GM12878 (cell line): ENCODE measurements at regions not wholly inside any gene's neighbourhood (a gene's known extent, or its start where the extent isn't known, plus 50 kb on each side); places are given as distances from the start of the nearest gene placed in this dataset.

Source experiments
- ATAC-seq: fragments of 200-7000 bp; cut with Tn5 transposase; 3 replicates; pipeline ENCODE4 v1.9.1; 2020; ENCODE audit warnings: mild to moderate bottlenecking, moderate library complexity
- BruUV-seq: library from RNA; stranded (reverse); fragments of 400-500 nt; replicated peaks from 2 replicates; lab custom pipeline; 2021; lab: Mats Ljungman, UMichigan
- CTCF ChIA-PET: fragments of 300-600 bp; sonication (Branson Sonifier 250); formaldehyde crosslinking; extraction: SDS; loops from one replicate; lab custom pipeline; 2021; ENCODE audit warnings: inconsistent platforms; lab: Yijun Ruan, JAX
- POLR2A ChIA-PET: fragments of 350-600 bp; formaldehyde crosslinking; extraction: SDS; loops from one replicate; lab custom pipeline; 2021; ENCODE audit warnings: inconsistent platforms; lab: Charles Lee
- RAD21 ChIA-PET: fragments of 300-600 bp; sonication (Branson Sonifier 250); formaldehyde crosslinking; loops from one replicate; lab custom pipeline; 2023; ENCODE audit warnings: antibody characterized with exemption; ENCODE audit not compliant: unreplicated experiment; lab: Charles Lee
- SMC1A ChIA-PET: fragments of 300-600 bp; sonication (Branson Sonifier 250); formaldehyde crosslinking; loops from one replicate; lab custom pipeline; 2023; ENCODE audit not compliant: unreplicated experiment, uncharacterized antibody; lab: Charles Lee
- DNase-seq: peaks from one replicate; pipeline ENCODE4 v3.0.0-alpha.2; 2011; ENCODE audit warnings: low read depth, low spot score
- FAIRE-seq: peaks from 3 replicates; lab custom pipeline; 2011; peaks lifted over from hg19 to GRCh38; lab: Jason Lieb, UNC
- H2AFZ ChIP-seq: 2 replicates; pipeline ENCODE4 v1.6.0; 2011; ENCODE audit warnings: low read depth, low read length, control low read depth; ENCODE audit not compliant: control insufficient read depth
- H3K27ac ChIP-seq: 2 replicates; pipeline ENCODE4 v1.5.1; 2011; ENCODE audit warnings: control low read depth; ENCODE audit not compliant: control insufficient read depth, insufficient read depth
- H3K27me3 ChIP-seq, 2 experiments: replicated peaks in 1 of 2; 2 replicates each; pipeline versions ENCODE4 v1.6.0 to v1.6.1; 2011; ENCODE audit warnings: low read length in 1 of 2; ENCODE audit not compliant: control insufficient read depth in 2 of 2, insufficient read depth in 2 of 2
- H3K36me3 ChIP-seq, 2 experiments: 2 replicates each; pipeline ENCODE4 v1.5.1; 2011; ENCODE audit warnings: low read length in 1 of 2; ENCODE audit not compliant: control insufficient read depth in 2 of 2, insufficient read depth in 2 of 2
- H3K4me1 ChIP-seq: 2 replicates; pipeline ENCODE4 v1.6.1; 2011; ENCODE audit warnings: mild to moderate bottlenecking, low read length, moderate library complexity, mixed read lengths; ENCODE audit not compliant: control insufficient read depth, insufficient read depth
- H3K4me2 ChIP-seq: 2 replicates; pipeline ENCODE4 v1.6.0; 2011; ENCODE audit warnings: control low read depth; ENCODE audit not compliant: control insufficient read depth, insufficient read depth
- H3K4me3 ChIP-seq: fragments of 200-600 bp; sonication (generic); 2 replicates; pipeline ENCODE4 v1.5.1; 2016
- H3K79me2 ChIP-seq: 2 replicates; pipeline ENCODE4 v1.6.0; 2011; ENCODE audit warnings: low read length; ENCODE audit not compliant: control insufficient read depth, insufficient read depth
- H3K9ac ChIP-seq: 2 replicates; pipeline ENCODE4 v1.8.0; 2011; ENCODE audit warnings: low read length, control low read depth, mixed read lengths; ENCODE audit not compliant: control insufficient read depth, insufficient read depth
- H3K9me3 ChIP-seq: replicated peaks from 3 replicates; pipeline ENCODE4 v1.5.1; 2011; ENCODE audit warnings: mild to moderate bottlenecking, low read length; ENCODE audit not compliant: control insufficient read depth, insufficient read depth
- H4K20me1 ChIP-seq: 2 replicates; pipeline ENCODE4 v1.6.0; 2011; ENCODE audit not compliant: control insufficient read depth, insufficient read depth
- CHD2 ChIP-seq: IDR thresholded peaks from 2 replicates; pipeline ENCODE4 v1.6.1; 2011; ENCODE audit warnings: low read depth, low read length, improper control_type of control experiment, borderline replicate concordance
- MYB ChIP-seq: fragments of 150-350 bp; IDR thresholded peaks from 2 replicates; pipeline ENCODE4 v1.6.1; 2014; ENCODE audit warnings: mild to moderate bottlenecking, low read depth, low read length, borderline replicate concordance
- NFYB ChIP-seq: IDR thresholded peaks from 2 replicates; pipeline ENCODE4 v1.6.1; 2011; ENCODE audit warnings: low read depth, mild to moderate bottlenecking, low read length, improper control_type of control experiment, moderate library complexity; ENCODE audit not compliant: insufficient read depth
- NR2C2 ChIP-seq: IDR thresholded peaks from 2 replicates; pipeline ENCODE4 v1.6.1; 2011; ENCODE audit warnings: borderline replicate concordance, low read depth; ENCODE audit not compliant: control insufficient read depth, insufficient read length
- RUNX3 ChIP-seq: IDR thresholded peaks from 2 replicates; pipeline ENCODE4 v1.6.1; 2012; ENCODE audit warnings: low read length, inconsistent platforms
- SKIL ChIP-seq: fragments of 450-650 bp; IDR thresholded peaks from 2 replicates; pipeline ENCODE4 v1.6.1; 2017; ENCODE audit warnings: mild to moderate bottlenecking, low read depth, inconsistent platforms; ENCODE audit not compliant: poor library complexity, severe bottlenecking
- SMARCA5 ChIP-seq: fragments of 450-650 bp; IDR thresholded peaks from 2 replicates; pipeline ENCODE4 v1.6.1; 2017; ENCODE audit warnings: mild to moderate bottlenecking
- WRNIP1 ChIP-seq: IDR thresholded peaks from 2 replicates; pipeline ENCODE4 v1.6.1; 2011; ENCODE audit warnings: low read depth, low read length, improper control_type of control experiment, borderline replicate concordance
- ZNF24 ChIP-seq: fragments of 450-650 bp; IDR thresholded peaks from 2 replicates; pipeline ENCODE4 v1.6.1; 2017; ENCODE audit warnings: antibody characterized with exemption, mild to moderate bottlenecking
- WGBS: methylation state at CpG from one replicate; pipeline ENCODE4 v1.1.6; 2016; ENCODE audit warnings: low lambda C conversion rate; ENCODE audit not compliant: insufficient replicate concordance, insufficient coverage; ENCODE audit errors: missing lambda C conversion rate; 5-methylcytosine and 5-hydroxymethylcytosine counted together
- in situ Hi-C: fragments of 300-500 bp; cut with MboI; formaldehyde crosslinking; loops from 9 replicates; pipeline ENCODE4 v1.14.3; 2018; ENCODE audit warnings: mixed read lengths
- intact Hi-C: fragments of 100-400 bp; cut with micrococcal nuclease; formaldehyde crosslinking; loops from one replicate; pipeline ENCODE4 v1.14.2; 2022; ENCODE audit not compliant: unreplicated experiment
- TF ChIP-seq, protein P1 (sequence below): fragments of 450-650 bp; IDR thresholded peaks from 2 replicates; pipeline ENCODE4 v1.6.1; 2018; ENCODE audit warnings: borderline replicate concordance, mild to moderate bottlenecking; ENCODE audit not compliant: partially characterized antibody

DNA sequence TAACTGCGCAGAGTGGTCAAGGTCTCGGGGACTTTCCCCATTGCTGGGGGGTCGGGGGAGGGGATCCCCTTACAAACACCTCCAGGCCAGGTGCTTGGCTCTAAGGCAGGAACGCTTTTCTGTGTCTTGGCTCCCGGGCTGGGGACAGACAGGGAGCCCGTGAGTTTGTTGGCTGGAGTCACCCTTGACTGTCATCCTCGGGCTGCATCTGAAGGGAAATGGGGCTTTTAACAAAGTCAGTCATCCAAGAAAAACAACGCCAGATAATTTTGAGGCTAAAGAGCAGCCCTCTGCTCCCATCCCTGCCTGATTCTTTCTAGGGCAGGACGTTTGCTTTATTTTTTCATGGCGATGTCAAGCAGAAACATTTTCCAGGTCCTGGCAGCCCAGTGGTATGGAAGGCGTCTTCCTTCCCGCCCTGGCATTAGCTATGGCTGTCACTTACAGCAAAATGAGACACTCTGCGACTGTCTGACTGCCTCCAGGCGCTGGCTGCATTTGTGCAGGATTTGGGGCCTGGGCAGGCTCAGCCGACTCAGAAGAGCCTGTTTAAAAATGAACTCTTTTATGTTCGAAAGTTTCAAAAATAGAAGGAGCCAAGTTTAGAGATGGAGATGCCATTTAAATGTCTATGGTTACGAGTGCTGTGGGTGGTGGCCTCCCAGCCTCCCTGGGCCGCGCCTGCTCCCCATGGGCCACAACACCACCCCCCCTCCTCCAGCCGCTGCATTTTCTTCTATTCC, 54.7 kb upstream of the TNS3 start (continued):
- no peak for TF ChIP-seq SKIL
- TF ChIP-seq, protein P1, sequence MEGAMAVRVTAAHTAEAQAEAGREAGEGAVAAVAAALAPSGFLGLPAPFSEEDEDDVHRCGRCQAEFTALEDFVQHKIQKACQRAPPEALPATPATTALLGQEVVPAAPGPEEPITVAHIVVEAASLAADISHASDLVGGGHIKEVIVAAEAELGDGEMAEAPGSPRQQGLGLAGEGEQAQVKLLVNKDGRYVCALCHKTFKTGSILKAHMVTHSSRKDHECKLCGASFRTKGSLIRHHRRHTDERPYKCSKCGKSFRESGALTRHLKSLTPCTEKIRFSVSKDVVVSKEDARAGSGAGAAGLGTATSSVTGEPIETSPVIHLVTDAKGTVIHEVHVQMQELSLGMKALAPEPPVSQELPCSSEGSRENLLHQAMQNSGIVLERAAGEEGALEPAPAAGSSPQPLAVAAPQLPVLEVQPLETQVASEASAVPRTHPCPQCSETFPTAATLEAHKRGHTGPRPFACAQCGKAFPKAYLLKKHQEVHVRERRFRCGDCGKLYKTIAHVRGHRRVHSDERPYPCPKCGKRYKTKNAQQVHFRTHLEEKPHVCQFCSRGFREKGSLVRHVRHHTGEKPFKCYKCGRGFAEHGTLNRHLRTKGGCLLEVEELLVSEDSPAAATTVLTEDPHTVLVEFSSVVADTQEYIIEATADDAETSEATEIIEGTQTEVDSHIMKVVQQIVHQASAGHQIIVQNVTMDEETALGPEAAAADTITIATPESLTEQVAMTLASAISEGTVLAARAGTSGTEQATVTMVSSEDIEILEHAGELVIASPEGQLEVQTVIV = no peak
- TF ChIP-seq NR2C2 = no peak

- Histone ChIP-seq H3K27me3 (peaks cover 0 to 1% of the 10 kb centered on the region in 2 experiments; a peak in 1 of 4 replicates), H4K20me1 (no peaks in the 10 kb centered on the region), H3K4me2 (no peak overlapping the region), H3K9ac (no peak overlapping the region), H3K79me2 (no peaks in the 10 kb centered on the region), H3K4me3 (no peak overlapping the region), H3K9me3 (no peaks in the 10 kb centered on the region), H2AFZ (no peak overlapping the region), H3K4me1 (no peaks in the 10 kb centered on the region), H3K27ac (no peak overlapping the region), H3K36me3 (no peaks in the 10 kb centered on the region)
- DNase-seq (no peak), FAIRE-seq (no peak), ATAC-seq (no peak)
- 3% methylated on average over 4 of the region's 4 CpGs for WGBS
- ChIA-PET RAD21 (no interaction called here), POLR2A (no interaction called here), CTCF (no interaction called here), SMC1A (no interaction called here)
- intact Hi-C loops = no loop called here
- in situ Hi-C loops = no loop called here
- TF ChIP-seq MYB (no peak), CHD2 (no peak), ZNF24 (no peak), SMARCA5 (no peak), WRNIP1 (no peak), NFYB (no peak), RUNX3 (no peak)
- no TSS peak for BruUV-seq
Observed at GRCh38 chr7:47636081-47636432, 54.1 kb upstream of the TNS3 start.
